GM18520 (cell line): ENCODE measurements at regions not wholly inside any gene's neighbourhood (a gene's known extent, or its start where the extent isn't known, plus 50 kb on each side); places are given as distances from the start of the nearest gene placed in this dataset.

Source experiments
- ATAC-seq: cut with Tn5 transposase; IDR thresholded peaks from one replicate; pipeline ENCODE4 v1.9.1; 2021; ENCODE audit not compliant: unreplicated experiment

GRCh38 chr6:26196846-26197635 lies 109.8 kb downstream of the HFE start:
- ATAC-seq = peak; percentile 23

- ATAC-seq = no peak
Observed at GRCh38 chr6:26197636-26197932, 110.4 kb downstream of the HFE start.

GRCh38 chr6:26197933-26198721 lies 110.9 kb downstream of the HFE start:
- ATAC-seq = no peak

GRCh38 chr6:26198722-26199056 lies 111.5 kb downstream of the HFE start:
- peak; percentile 0 for ATAC-seq

GRCh38 chr6:26199057-26199772 lies 112.0 kb downstream of the HFE start:
- peak; percentile 40 for ATAC-seq

- ATAC-seq = no peak
Observed at GRCh38 chr6:26199773-26200764, 112.8 kb downstream of the HFE start.

- no peak for ATAC-seq
Observed at GRCh38 chr6:26200918-26201721, 113.9 kb downstream of the HFE start.

- no peak for ATAC-seq
Observed at GRCh38 chr6:26202201-26202611, 115.0 kb downstream of the HFE start.

- no peak for ATAC-seq
Observed at GRCh38 chr6:26202811-26203583, 115.8 kb downstream of the HFE start.

GRCh38 chr6:26204332-26205160 lies 117.3 kb downstream of the HFE start:
- peak; percentile 33 for ATAC-seq

GRCh38 chr6:26205161-26205624 lies 118.0 kb downstream of the HFE start:
- ATAC-seq = peak; percentile 24

- ATAC-seq = no peak
Observed at GRCh38 chr6:26205625-26206574, 118.7 kb downstream of the HFE start.

- no peak for ATAC-seq
Observed at GRCh38 chr6:26206868-26207801, 119.9 kb downstream of the HFE start.

GRCh38 chr6:26211963-26212362 lies 124.7 kb downstream of the HFE start:
- ATAC-seq = no peak

GRCh38 chr6:26213334-26214075 lies 126.3 kb downstream of the HFE start:
- no peak for ATAC-seq
